ENCODE measurements at regions not wholly inside any gene's neighbourhood (a gene's known extent, or its start where the extent isn't known, plus 50 kb on each side); places are given as distances from the start of the nearest gene placed in this dataset.

DNA sequence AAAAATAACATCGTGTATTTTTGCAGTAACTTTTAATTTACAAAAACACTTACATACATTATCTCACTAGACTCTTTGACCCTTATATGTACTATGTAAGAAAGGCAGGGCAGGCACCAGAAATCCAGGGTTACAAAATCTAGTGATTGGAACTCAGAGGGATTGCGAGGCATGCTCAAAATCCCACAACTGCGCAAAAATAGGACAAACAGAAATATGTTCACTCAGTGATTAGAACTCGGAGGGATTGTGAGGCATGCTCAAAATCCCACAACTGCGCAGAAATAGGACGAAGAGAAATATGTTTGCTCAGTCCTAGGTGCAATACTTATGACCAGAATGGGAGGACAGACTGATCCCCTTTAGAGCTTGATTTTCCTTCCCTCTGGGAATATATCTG is 79.2 kb upstream of the TGFBR2 start:
- TF ChIP-seq, protein P1, sequence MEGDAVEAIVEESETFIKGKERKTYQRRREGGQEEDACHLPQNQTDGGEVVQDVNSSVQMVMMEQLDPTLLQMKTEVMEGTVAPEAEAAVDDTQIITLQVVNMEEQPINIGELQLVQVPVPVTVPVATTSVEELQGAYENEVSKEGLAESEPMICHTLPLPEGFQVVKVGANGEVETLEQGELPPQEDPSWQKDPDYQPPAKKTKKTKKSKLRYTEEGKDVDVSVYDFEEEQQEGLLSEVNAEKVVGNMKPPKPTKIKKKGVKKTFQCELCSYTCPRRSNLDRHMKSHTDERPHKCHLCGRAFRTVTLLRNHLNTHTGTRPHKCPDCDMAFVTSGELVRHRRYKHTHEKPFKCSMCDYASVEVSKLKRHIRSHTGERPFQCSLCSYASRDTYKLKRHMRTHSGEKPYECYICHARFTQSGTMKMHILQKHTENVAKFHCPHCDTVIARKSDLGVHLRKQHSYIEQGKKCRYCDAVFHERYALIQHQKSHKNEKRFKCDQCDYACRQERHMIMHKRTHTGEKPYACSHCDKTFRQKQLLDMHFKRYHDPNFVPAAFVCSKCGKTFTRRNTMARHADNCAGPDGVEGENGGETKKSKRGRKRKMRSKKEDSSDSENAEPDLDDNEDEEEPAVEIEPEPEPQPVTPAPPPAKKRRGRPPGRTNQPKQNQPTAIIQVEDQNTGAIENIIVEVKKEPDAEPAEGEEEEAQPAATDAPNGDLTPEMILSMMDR (IDR thresholded peaks at IDR 0.05) = no peak
- no peak for TF ChIP-seq SIN3A (IDR thresholded peaks at IDR 0.05; ENCODE audit: borderline replicate concordance, insufficient read depth, low read depth, low read length)

All from Panc1 (cell line).